ENCODE measurements at regions not wholly inside any gene's neighbourhood (a gene's known extent, or its start where the extent isn't known, plus 50 kb on each side); places are given as distances from the start of the nearest gene placed in this dataset.

DNA sequence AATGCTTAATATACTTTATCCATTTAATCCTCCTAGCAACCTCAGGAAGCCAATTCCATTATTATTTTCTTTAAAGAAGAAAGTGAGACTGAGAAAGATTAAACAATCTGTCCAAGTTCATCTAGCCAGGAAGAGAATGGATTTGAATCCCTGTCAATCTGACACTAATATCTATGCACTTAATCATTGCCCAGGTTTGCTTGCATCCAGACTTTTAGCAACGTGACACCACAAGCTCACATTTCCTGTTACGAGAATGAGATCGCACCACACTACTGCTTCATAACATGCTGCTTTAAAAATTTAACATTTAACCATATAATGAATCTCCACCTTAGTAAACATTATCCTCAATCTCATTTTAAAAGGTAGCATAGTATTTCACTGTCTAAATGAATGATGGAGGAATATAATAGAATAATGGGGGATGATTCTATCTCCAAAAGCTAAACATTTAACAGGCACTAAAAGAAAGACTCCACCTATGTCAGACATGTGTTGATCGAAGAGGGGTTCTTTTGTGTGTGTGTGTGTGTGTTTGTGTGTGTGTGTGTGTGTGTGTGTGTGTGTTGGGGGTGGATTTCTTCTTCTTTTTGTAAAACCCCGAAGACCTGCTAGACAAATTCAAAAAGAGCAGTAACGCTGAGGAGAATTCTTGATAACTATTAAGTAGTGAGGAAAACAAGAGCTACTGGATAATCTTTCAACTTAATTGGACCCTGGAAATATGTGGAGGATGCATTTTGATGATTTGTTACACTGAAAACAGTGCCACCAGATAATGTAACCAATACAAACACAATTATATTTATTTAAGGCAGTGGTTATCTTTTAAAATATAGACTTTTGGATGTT, 138.7 kb upstream of the NR3C1 start:
- TF ChIP-seq, protein P1, sequence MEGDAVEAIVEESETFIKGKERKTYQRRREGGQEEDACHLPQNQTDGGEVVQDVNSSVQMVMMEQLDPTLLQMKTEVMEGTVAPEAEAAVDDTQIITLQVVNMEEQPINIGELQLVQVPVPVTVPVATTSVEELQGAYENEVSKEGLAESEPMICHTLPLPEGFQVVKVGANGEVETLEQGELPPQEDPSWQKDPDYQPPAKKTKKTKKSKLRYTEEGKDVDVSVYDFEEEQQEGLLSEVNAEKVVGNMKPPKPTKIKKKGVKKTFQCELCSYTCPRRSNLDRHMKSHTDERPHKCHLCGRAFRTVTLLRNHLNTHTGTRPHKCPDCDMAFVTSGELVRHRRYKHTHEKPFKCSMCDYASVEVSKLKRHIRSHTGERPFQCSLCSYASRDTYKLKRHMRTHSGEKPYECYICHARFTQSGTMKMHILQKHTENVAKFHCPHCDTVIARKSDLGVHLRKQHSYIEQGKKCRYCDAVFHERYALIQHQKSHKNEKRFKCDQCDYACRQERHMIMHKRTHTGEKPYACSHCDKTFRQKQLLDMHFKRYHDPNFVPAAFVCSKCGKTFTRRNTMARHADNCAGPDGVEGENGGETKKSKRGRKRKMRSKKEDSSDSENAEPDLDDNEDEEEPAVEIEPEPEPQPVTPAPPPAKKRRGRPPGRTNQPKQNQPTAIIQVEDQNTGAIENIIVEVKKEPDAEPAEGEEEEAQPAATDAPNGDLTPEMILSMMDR (IDR thresholded peaks at IDR 0.05) = no peak
- TF ChIP-seq POLR2A (IDR thresholded peaks at IDR 0.05) = no peak

Data from uterus (tissue), 2 donors.